ENCODE measurements at regions not wholly inside any gene's neighbourhood (a gene's known extent, or its start where the extent isn't known, plus 50 kb on each side); places are given as distances from the start of the nearest gene placed in this dataset.

- TF ChIP-seq ZNF462 (CRISPR knock-in tag; IDR thresholded peaks at IDR 0.05) (no peak), STAT1 (IDR thresholded peaks at IDR 0.05; ENCODE audit: unreplicated experiment) (no peak)
- TF ChIP-seq, protein P1, sequence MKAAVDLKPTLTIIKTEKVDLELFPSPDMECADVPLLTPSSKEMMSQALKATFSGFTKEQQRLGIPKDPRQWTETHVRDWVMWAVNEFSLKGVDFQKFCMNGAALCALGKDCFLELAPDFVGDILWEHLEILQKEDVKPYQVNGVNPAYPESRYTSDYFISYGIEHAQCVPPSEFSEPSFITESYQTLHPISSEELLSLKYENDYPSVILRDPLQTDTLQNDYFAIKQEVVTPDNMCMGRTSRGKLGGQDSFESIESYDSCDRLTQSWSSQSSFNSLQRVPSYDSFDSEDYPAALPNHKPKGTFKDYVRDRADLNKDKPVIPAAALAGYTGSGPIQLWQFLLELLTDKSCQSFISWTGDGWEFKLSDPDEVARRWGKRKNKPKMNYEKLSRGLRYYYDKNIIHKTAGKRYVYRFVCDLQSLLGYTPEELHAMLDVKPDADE (IDR thresholded peaks at IDR 0.05): no peak
These were observed 107.8 kb upstream of the MANEA start (continued) for GRCh38 chr6:95469511-95469910.

DNA sequence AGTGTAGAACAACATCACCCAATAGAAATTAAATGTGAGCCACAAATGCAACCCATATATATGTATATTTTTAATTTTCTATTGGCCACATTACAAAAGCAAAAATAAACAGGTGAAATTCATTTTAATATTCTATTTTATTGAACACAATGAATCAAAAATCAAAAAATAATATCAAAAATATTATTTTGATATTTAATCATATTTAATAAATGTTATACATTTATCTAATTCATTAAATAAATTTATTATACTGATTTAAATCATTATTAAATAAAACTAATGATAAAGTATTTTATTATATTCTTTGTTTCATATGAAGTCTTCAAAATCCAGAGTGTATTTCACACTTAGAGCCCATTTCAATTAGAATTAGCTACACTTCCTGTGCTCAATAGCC lies 98.4 kb upstream of the MANEA start:
- ATAC-seq: no peak
- Histone ChIP-seq H3K9me2 (ENCODE audit: insufficient read depth) (no peaks in the 10 kb centered on the region), H3F3A (replicated peaks; ENCODE audit: low read depth) (no peaks in the 10 kb centered on the region), H3K36me3 (ENCODE audit: insufficient read depth) (no peaks in the 10 kb centered on the region), H3K4me1 (ENCODE audit: insufficient read depth) (peaks cover 5% of the 10 kb centered on the region; the same call in 1 of the 2 replicates), H3K27ac (ENCODE audit: low read depth) (no peak overlapping the region), H4K20me1 (replicated peaks; ENCODE audit: insufficient read depth) (no peaks in the 10 kb centered on the region), H3K79me2 (replicated peaks; ENCODE audit: insufficient read depth) (no peaks in the 10 kb centered on the region), H3K4me2 (no peak overlapping the region), H2AFZ (no peak overlapping the region), H3K4me3 (no peak overlapping the region), H3K27me3 (ENCODE audit: insufficient read depth) (no peaks in the 10 kb centered on the region)
- H3K36me3 Mint-ChIP-seq (ENCODE audit: low read depth): peaks cover 6% of the 10 kb centered on the region; the same call in 2 of the 3 replicates
- H3K27me3 Mint-ChIP-seq (ENCODE audit: insufficient read depth, low read depth, poor library complexity): peaks cover 1% of the 10 kb centered on the region
- H3K4me1 Mint-ChIP-seq: peaks cover 18% of the 10 kb centered on the region; the same call in 2 of the 3 replicates
- peaks cover 10% of the 10 kb centered on the region for H3K9me3 Mint-ChIP-seq
- no peak overlapping the region for H3K27ac Mint-ChIP-seq
- DNase-seq (ENCODE audit: low spot score): no peak
- H3K4me3 Mint-ChIP-seq: no peak overlapping the region
- no peak for TF ChIP-seq ZNF462 (CRISPR knock-in tag; IDR thresholded peaks at IDR 0.05)
- TF ChIP-seq, protein P2, sequence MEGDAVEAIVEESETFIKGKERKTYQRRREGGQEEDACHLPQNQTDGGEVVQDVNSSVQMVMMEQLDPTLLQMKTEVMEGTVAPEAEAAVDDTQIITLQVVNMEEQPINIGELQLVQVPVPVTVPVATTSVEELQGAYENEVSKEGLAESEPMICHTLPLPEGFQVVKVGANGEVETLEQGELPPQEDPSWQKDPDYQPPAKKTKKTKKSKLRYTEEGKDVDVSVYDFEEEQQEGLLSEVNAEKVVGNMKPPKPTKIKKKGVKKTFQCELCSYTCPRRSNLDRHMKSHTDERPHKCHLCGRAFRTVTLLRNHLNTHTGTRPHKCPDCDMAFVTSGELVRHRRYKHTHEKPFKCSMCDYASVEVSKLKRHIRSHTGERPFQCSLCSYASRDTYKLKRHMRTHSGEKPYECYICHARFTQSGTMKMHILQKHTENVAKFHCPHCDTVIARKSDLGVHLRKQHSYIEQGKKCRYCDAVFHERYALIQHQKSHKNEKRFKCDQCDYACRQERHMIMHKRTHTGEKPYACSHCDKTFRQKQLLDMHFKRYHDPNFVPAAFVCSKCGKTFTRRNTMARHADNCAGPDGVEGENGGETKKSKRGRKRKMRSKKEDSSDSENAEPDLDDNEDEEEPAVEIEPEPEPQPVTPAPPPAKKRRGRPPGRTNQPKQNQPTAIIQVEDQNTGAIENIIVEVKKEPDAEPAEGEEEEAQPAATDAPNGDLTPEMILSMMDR (conservative IDR thresholded peaks at IDR 0.05; ENCODE audit: low read depth in 2 of 2): no peak
- TF ChIP-seq EZH2 (IDR thresholded peaks at IDR 0.05; ENCODE audit: low read depth, unreplicated experiment): no peak
- TF ChIP-seq STAT1 (IDR thresholded peaks at IDR 0.05; ENCODE audit: unreplicated experiment): no peak
- TF ChIP-seq POLR2AphosphoS5 (IDR thresholded peaks at IDR 0.05; ENCODE audit: low read depth): no peak
- TF ChIP-seq JUNB (IDR thresholded peaks at IDR 0.05; ENCODE audit: unreplicated experiment): no peak

All from GM23338 (cell line).